ENCODE measurements at regions not wholly inside any gene's neighbourhood (a gene's known extent, or its start where the extent isn't known, plus 50 kb on each side); places are given as distances from the start of the nearest gene placed in this dataset.

- no peak for DNase-seq (ENCODE audit: extremely low read depth, low read depth)
Measured at GRCh38 chr15:79653533-79653932, 221.4 kb downstream of the MINAR1 start.

GRCh38 chr15:79656151-79657000 lies 224.2 kb downstream of the MINAR1 start:
- DNase-seq (ENCODE audit: extremely low read depth, low read depth) = no peak

DNA sequence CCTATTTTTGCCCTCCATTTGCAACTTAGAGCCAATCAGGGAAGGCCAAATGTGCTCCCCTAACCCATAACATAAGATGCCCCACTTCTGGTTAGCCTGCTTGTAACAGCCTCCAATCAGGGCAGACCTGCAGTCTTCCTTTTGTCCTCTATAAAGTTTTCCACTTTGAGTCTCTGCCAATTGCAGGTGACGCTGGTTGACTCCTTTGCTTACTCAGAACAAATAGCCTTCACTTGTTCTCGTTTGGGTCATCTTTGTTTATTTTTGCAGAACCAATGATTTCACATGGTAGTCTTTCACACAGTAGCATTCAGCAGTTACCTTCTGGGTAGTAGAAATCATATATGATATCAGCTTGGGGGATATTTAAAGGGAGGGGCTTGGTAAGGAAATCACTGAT lies 225.6 kb downstream of the MINAR1 start:
- no peak for DNase-seq (ENCODE audit: extremely low read depth, low read depth)

- no peak for DNase-seq (ENCODE audit: extremely low read depth, low read depth)
Measured at GRCh38 chr15:79659691-79660090, 227.6 kb downstream of the MINAR1 start.

GRCh38 chr15:79661411-79661810 lies 229.3 kb downstream of the MINAR1 start:
- DNase-seq (ENCODE audit: extremely low read depth, low read depth) = no peak

- no peak for DNase-seq (ENCODE audit: extremely low read depth, low read depth)
Measured at GRCh38 chr15:79673416-79674123, 223.2 kb downstream of the MTHFS start.

DNA sequence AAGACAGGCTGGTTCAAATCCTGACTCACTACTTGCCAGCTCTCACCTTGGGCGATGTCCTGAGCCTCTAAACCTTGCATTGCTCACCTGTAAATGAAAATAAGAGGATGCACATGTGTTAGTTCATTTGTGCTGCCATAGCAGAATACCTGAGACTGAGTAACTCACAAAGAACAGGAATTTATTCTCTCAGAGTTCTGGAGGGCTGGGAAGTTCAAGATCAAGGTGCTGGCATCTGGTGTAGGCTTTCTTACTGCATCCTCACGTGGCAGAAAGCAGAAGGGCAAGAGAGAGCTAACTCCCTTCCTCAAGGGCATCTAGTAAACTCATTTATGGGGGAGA lies 222.7 kb downstream of the MTHFS start:
- DNase-seq (ENCODE audit: extremely low read depth, low read depth) = no peak

- DNase-seq (ENCODE audit: extremely low read depth, low read depth) = no peak
Measured at GRCh38 chr15:79675982-79676381, 220.8 kb downstream of the MTHFS start.

GRCh38 chr15:79676621-79677020 lies 220.2 kb downstream of the MTHFS start:
- DNase-seq (ENCODE audit: extremely low read depth, low read depth) = no peak

DNA sequence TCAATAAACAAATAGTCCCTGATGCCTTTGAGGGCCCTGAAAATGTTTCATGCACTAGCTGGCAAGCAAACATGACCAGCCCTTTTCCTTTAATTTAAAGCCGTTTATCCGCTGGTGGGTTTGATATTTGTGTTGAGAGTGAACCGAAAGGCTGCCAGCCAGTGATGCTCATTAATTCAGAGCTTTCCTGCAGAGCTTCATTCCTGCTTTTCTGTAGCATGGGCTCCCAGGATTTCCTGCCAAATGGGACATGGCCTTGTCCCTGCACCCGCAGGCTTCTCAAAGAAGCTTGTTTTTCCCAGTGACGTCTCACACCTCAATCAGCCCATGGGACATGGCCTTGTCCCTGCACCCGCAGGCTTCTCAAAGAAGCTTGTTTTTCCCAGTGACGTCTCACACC lies 219.6 kb downstream of the MTHFS start:
- DNase-seq (ENCODE audit: extremely low read depth, low read depth) = no peak

DNA sequence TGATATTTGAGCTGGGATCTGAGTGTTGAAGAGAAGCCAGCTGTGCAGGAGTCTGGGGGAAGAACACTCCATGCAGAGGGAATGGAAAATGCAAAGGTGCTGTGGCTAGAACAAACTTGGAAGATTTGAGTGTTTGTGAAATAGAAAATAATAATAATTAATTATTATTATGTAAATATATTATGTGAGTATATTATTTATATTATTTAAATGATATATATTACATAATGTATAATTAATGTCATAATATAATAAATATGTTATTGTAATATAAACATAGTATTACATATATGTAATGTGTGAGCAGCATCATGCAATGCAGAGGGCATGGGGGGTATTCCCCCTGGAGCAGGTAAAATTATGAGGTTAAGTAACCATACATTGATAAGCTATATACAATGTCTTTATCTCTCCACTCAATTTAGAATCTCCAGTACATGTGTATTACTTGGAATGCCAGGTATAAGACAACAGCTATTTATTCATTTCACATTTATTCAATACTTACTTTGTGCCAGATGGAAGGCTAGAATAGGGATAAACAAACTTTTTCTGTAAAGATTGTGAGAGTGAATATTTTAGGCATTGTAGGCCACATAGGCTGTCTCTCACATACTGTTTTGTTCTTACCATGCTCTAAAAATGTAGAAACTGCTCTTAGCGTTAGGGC lies 218.6 kb downstream of the MTHFS start:
- DNase-seq (ENCODE audit: extremely low read depth, low read depth) = no peak

- no peak for DNase-seq (ENCODE audit: extremely low read depth, low read depth)
Measured at GRCh38 chr15:79680720-79681119, 216.1 kb downstream of the MTHFS start.

DNA sequence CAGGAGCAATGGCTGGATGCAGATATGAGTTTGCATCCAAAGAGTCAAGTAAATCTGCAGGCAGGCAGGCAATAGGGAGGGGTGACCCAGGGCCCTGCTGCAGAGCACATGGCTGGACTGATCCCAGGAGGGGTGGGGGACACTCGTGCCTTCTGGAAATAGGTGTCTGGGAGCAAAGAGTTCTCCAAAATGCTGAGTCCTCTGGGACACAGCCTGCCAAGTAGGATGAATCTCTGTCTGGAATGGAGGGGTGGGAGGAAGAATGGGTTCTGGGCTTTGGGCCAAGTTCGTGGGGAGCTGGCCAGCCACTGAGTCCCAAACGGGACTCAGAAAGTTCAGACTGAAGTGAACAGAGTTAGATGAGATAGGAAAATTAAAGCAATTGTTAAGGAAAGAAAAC lies 214.5 kb downstream of the MTHFS start:
- no peak for DNase-seq (ENCODE audit: extremely low read depth, low read depth)

GRCh38 chr15:79682851-79683288 lies 213.9 kb downstream of the MTHFS start:
- DNase-seq (ENCODE audit: extremely low read depth, low read depth) = no peak

GRCh38 chr15:79689030-79689429 lies 207.8 kb downstream of the MTHFS start:
- DNase-seq (ENCODE audit: extremely low read depth, low read depth) = no peak

DNA sequence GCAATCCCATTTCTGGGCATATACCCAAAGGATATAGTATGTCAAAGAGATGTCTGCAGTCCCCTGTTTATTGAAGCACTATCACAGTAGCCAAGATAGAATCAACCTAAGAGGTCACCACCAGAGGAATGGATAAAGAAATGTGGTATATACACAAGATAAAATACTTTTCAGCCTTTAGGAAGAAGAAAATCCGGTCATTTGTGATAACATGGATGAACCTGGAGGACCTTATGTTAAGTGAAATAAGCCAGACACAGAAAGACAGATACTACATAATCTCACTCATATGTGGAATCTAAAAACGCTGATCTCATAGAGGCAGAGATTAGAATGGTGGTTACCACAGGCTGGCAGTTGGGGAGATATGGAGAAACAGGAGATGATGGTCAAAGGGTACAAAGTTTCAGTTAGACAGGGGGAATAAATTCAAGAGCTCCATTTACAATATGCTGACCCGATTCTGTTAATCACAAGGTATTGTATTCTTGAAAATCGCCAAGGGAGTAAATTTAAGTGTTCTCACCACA lies 195.8 kb downstream of the MTHFS start:
- DNase-seq (ENCODE audit: extremely low read depth, low read depth) = no peak

DNA sequence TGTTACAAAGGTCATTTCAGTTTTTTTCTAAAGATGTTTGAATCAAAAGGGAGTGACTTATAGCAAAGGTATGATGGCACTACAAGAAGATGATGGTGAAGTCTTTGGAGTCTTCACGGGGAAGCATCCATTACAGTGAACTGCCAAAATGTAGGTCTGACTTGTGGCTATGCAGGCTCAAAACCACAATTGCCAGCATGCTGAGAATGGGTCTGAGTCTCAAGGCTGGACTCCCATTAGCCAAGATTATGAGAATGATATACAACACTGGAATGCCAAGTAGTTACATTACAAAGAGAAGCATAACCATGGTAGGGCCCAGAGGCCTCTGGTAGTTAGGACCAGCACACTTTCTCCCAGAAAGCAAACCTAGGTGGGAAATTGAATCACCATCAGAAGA lies 194.2 kb downstream of the MTHFS start:
- no peak for DNase-seq (ENCODE audit: extremely low read depth, low read depth)

- no peak for DNase-seq (ENCODE audit: extremely low read depth, low read depth)
Measured at GRCh38 chr15:79721256-79721655, 175.6 kb downstream of the MTHFS start.

- DNase-seq (ENCODE audit: extremely low read depth, low read depth) = no peak
Measured at GRCh38 chr15:79724312-79724711, 172.5 kb downstream of the MTHFS start.

GRCh38 chr15:79724804-79725203 lies 172.0 kb downstream of the MTHFS start:
- DNase-seq (ENCODE audit: extremely low read depth, low read depth) = no peak

- no peak for DNase-seq (ENCODE audit: extremely low read depth, low read depth)
Measured at GRCh38 chr15:79728867-79729266, 167.9 kb downstream of the MTHFS start.

Data from NCI-H460 (cell line).